Stimulated activated CD4-positive, alpha-beta T cell treated with anti-CD3 and anti-CD28 coated beads, TNF-alpha, amount 100 ng/mL, for 4 hours (primary cell): ENCODE measurements at regions not wholly inside any gene's neighbourhood (a gene's known extent, or its start where the extent isn't known, plus 50 kb on each side); places are given as distances from the start of the nearest gene placed in this dataset.
A peak's percentile ranks its signal among the peaks of the same experiment; 100 is the strongest.
"Not testable (repeated sequence)": the region's sequence is repeated elsewhere in the genome, so short reads cannot be mapped to it uniquely, and the experiment has no call there.

Source experiments
- DNase-seq, 3 experiments: peaks; one replicate each; pipeline ENCODE4 v3.0.0-alpha.2; 2020; ENCODE audit warnings: low read depth in 3 of 3

GRCh38 chr6:141498977-141499376 lies 633.7 kb upstream of the GJE1 start:
- DNase-seq = no peak

- DNase-seq = no peak
These were observed 640.0 kb upstream of the GJE1 start for GRCh38 chr6:141492521-141493284.

GRCh38 chr6:141491684-141492083 lies 641.0 kb upstream of the GJE1 start:
- DNase-seq = no peak

GRCh38 chr6:141490982-141491381 lies 641.7 kb upstream of the GJE1 start:
- DNase-seq = no peak

GRCh38 chr6:141488488-141488887 lies 644.2 kb upstream of the GJE1 start:
- no peak for DNase-seq

DNA sequence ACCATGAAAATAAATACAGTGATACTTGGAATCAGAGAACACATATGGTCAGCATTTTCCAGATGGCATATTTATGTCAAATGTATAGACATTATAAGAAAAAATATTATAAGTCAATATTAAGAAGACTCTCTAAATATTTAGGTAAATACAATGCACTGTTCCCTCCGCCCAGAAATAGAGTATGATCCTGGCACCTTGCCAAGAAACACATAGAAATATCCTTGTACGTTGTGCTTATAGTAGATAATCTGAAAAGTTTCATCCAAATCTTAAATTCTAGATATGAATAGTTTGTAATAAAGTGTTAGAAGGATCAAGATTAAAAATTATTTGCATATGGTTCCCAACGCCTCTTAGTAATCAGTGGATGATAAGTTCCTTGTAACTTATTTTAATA lies 645.8 kb upstream of the GJE1 start:
- DNase-seq = no peak

GRCh38 chr6:141484711-141485110 lies 648.0 kb upstream of the GJE1 start:
- DNase-seq = no peak

DNA sequence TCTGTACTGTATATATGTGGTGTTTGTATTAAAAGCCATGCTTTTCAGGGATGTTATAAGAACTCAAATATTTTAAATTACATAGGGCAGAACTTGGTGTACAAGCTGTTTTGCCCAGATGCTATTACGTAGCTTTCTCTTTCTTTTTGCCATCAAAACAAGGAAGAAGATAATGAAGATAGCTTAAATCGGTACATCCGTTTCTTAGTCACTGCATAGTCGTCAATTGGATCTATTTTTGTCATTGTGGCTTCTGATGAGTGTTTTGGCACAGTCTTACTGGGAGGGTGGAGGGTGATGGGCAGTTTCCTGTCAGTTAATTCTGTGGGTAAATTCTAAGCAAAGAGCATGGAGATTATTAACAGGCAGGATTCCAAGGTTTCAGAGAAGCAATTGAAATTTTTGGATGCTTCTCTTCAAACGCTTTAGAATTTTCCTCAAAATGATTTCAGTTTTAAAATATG lies 649.1 kb upstream of the GJE1 start:
- DNase-seq = peak; percentile 1 to 36 (median 9)

DNA sequence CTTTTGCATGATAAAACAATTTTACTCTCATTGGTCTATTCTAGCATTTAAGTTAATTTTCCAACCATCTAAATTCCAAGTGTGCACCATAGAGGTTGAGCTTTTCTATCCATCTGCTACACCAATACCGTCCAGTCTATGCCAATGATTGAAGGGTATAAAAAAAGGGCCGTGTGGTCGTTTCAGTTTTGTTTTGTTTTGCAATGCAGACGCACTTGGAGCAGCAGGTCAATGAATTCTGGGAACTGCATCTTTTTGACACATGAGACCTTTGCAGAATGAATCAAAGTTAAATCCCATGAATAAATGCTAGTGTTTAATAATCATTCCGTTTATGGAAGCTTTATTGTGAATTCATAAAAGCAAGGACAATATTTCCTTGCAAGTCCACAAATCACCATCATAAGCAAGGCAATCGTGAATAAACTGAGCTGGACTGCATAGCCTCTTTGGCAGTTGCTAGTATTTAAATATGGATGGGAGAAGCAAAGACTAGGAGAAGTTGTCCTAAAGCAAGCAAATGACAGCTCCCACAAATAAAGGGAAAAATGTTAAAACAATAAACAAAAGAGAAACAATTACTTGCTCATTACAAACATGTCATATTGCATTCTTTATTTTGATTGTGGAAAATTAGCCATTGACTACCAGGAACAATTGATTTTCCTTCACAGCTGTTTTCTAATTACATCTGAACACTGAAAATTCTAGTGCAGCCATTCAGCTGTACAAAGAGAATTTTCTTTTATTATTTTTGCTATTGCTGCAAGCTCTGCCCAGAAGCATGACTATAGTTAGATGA lies 649.7 kb upstream of the GJE1 start:
- no peak for DNase-seq

DNA sequence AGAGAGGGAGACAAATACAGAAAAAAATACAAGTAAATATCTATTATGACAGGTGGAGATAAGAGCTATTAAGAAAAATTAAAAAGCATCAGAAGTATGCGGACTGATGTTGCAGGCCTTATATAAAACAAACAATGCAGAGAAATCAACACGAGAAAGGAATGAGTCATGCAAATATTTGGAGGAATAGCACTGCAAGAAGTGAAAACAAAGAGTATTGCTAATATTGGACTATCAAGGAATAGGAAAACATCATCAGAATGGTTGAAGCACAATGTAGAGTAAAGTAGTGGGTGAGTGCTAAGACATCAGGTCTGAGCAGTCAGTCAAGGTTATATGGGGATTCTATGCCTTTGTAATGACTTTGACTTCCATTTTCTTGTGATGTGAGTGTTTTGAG lies 657.5 kb upstream of the GJE1 start:
- no peak for DNase-seq

GRCh38 chr6:141472162-141472928 lies 660.4 kb upstream of the GJE1 start:
- DNase-seq = no peak

DNA sequence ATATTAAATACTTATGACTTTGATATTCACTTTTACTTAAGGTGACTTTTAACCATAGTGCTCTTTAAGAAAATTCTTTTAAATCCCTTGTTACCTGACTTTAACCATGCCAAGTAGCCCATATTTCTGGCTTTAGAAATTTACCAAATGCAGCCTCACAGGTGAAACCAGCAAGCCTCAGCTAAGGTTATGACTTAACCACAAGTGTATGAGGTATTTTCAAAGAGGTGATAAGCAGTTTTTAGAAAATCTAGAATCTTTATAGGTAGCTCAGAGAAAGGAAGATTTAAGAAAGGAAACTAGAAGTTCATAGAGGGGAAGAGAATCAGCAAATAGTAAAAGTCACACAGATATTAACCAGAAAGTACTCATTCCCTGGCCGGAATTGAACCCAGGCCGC lies 661.9 kb upstream of the GJE1 start:
- no peak for DNase-seq

GRCh38 chr6:141467881-141468280 lies 664.8 kb upstream of the GJE1 start:
- DNase-seq = no peak

DNA sequence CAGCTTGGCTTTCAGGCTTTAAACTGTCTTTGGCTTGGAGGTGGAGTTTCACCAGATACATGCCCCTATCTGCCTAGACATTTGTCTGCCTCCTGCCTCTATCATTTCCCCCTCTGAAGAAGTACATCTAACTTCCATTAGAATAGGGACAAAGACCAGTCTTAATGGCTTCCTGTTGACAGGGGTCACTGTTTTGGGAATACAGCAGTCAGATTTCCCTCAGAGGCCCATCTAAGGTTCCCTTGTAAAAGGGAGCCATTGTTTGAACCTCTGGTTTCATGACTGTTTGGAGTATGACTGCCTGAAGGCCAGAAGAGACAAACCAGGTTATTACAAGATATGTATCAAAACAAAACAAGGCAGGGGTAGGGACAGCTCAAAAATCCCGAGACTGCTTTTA lies 665.7 kb upstream of the GJE1 start:
- DNase-seq = no peak

GRCh38 chr6:141464896-141465295 lies 667.8 kb upstream of the GJE1 start:
- no peak for DNase-seq

DNA sequence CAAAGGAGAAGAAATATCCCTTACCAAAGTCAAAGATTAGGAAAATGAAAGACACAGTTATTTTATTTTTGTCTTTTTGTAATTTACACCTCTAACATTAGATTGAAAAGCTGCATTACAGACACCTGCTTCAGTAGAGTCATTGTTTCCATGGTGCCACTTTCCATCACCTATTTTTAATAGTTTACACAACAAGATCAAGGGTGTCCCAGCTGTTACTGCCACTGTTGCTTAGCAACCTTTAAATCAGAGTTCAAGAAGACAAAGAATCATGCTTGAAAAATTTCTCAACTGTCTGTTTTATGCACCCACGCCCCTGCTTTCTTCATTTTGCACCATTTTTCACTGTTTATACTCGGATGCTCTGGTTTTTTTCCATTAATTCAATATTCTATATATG lies 668.2 kb upstream of the GJE1 start:
- DNase-seq = peak in 1 of 3 experiments; percentile 2

GRCh38 chr6:141463237-141463977 lies 669.3 kb upstream of the GJE1 start:
- no peak for DNase-seq

DNA sequence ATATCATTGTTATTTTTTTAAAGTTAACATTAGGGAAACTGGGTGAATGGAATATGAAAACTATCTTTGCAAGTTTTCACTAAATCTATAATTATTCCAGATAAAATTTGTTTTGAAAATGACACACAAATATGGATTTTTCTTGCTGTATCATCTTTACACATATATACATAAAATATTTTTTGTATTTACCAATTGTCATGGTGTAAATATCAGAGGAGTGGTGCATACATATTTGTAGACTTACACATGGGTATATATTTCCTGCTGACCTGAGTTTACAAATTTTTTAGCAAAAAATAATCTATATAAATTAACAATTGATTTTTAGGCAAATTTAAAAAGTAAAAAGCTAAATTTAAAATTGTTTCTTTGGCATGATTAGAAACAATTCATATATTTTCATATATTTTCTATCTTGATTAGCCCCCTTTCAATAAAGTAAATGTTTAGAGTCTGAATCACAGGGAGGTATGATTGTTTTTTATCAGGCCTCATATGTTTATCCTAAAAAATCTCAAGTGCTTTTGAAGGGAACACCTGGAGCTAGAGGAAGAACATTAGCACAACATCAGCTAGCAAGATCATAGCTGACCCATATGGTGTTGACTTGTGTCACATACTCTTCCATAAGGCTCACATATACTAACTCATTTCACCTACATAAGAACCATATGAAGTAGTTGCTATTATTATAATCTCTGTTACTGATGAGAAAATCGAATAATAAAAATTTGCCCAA lies 671.8 kb upstream of the GJE1 start:
- no peak for DNase-seq

GRCh38 chr6:141460245-141460644 lies 672.5 kb upstream of the GJE1 start:
- DNase-seq = not testable (repeated sequence)

DNA sequence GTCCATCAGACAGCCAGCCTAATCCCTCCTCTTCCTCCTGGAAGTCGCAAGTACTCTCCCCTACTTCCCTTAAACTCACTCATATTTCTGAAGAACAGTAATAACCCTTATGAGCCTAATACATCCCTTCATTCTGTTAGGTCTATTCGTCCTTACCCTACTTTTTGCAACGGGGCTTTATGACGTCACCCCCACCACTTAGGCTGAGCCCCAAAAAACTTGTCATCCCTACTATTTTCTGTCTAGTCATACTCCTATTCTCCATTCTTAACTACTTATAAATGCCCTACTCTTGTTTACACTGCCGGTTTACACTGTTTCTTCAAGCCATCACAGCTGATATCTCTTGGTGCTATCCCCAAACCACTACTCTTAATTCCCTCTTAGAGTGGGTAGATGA lies 674.7 kb upstream of the GJE1 start:
- DNase-seq = not testable (repeated sequence)

- no peak for DNase-seq
These were observed 680.4 kb upstream of the GJE1 start for GRCh38 chr6:141452354-141452686.
